ENCODE measurements at regions not wholly inside any gene's neighbourhood (a gene's known extent, or its start where the extent isn't known, plus 50 kb on each side); places are given as distances from the start of the nearest gene placed in this dataset.

DNA sequence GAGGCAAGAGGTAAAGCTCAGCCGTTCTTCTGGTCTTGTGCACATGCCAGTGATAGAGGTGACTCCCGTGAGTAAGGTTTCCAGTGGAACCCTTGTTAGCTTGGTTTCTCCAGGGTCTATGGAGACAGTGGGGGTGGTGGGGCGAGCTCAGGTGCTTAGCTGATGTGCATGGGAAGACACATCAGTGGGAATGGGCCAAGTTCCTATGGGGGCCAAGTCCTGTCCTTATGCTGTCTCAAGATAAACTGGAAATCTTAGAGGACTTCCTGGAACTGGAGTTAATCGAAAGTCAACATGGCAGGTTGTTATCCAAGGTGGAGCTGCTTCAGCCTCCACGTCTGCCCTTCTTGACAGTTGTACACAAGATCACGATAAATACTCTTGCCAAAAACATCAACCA is 130.1 kb upstream of the TMEM18 start:
- TF ChIP-seq, protein P1, sequence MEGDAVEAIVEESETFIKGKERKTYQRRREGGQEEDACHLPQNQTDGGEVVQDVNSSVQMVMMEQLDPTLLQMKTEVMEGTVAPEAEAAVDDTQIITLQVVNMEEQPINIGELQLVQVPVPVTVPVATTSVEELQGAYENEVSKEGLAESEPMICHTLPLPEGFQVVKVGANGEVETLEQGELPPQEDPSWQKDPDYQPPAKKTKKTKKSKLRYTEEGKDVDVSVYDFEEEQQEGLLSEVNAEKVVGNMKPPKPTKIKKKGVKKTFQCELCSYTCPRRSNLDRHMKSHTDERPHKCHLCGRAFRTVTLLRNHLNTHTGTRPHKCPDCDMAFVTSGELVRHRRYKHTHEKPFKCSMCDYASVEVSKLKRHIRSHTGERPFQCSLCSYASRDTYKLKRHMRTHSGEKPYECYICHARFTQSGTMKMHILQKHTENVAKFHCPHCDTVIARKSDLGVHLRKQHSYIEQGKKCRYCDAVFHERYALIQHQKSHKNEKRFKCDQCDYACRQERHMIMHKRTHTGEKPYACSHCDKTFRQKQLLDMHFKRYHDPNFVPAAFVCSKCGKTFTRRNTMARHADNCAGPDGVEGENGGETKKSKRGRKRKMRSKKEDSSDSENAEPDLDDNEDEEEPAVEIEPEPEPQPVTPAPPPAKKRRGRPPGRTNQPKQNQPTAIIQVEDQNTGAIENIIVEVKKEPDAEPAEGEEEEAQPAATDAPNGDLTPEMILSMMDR (IDR thresholded peaks at IDR 0.05) = no peak
- no peak for TF ChIP-seq POLR2A (IDR thresholded peaks at IDR 0.05)
